ENCODE measurements at regions not wholly inside any gene's neighbourhood (a gene's known extent, or its start where the extent isn't known, plus 50 kb on each side); places are given as distances from the start of the nearest gene placed in this dataset.
A peak's percentile ranks its signal among the peaks of the same experiment; 100 is the strongest.
"Not testable (repeated sequence)": the region's sequence is repeated elsewhere in the genome, so short reads cannot be mapped to it uniquely, and the experiment has no call there.

DNA sequence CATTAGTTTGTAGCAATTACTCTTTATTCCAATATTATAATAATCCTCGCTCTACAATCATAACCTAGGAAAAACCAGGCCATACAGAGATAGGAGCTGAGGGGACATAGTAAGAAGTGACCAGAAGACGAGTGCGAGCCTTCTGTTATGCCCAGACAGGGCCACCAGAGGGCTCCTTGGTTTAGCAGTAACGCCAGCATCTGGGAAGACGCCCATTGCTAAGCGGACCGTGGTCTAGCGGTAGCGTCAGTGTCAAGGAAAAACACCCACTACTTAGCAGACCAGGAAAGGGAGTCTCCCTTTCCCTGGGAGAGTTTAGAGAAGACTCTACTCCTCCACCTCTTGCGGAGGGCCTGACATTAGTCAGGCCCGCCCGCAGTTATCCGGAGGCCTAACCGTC lies 82.3 kb upstream of the IMMP2L start:
- TF ChIP-seq, protein P1, sequence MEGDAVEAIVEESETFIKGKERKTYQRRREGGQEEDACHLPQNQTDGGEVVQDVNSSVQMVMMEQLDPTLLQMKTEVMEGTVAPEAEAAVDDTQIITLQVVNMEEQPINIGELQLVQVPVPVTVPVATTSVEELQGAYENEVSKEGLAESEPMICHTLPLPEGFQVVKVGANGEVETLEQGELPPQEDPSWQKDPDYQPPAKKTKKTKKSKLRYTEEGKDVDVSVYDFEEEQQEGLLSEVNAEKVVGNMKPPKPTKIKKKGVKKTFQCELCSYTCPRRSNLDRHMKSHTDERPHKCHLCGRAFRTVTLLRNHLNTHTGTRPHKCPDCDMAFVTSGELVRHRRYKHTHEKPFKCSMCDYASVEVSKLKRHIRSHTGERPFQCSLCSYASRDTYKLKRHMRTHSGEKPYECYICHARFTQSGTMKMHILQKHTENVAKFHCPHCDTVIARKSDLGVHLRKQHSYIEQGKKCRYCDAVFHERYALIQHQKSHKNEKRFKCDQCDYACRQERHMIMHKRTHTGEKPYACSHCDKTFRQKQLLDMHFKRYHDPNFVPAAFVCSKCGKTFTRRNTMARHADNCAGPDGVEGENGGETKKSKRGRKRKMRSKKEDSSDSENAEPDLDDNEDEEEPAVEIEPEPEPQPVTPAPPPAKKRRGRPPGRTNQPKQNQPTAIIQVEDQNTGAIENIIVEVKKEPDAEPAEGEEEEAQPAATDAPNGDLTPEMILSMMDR (IDR thresholded peaks at IDR 0.05; ENCODE audit: control extremely low read depth in 1 of 3, insufficient read depth in 1 of 3, low read depth in 1 of 3, low read length in 3 of 3) = peak; percentile 27 to 41 (median 40)
- TF ChIP-seq RAD21 (IDR thresholded peaks at IDR 0.05 in 1 of 2, conservative IDR thresholded peaks at IDR 0.05 in 1 of 2; ENCODE audit: low read depth in 2 of 2, low read length in 2 of 2) = peak; percentile 45 to 53
- H3K79me2 ChIP-seq (ENCODE audit: control insufficient read depth in 1 of 2, insufficient read depth in 2 of 2, low read length in 2 of 2); H3K79me1 ChIP-seq (ENCODE audit: low read depth, low read length); H3K36me3 ChIP-seq (ENCODE audit: control insufficient read depth in 2 of 4, insufficient read depth in 4 of 4, low read length in 3 of 4); H3K27me3 ChIP-seq (replicated peaks in 1 of 4; ENCODE audit: control insufficient read depth in 3 of 4, extremely low read depth in 1 of 4, insufficient read depth in 3 of 4, low read length in 3 of 4); H4K8ac ChIP-seq (ENCODE audit: extremely low read depth, insufficient read depth, low read length); H4K20me1 ChIP-seq (replicated peaks in 1 of 2; ENCODE audit: control insufficient read depth in 1 of 2, insufficient read depth in 2 of 2, low read length in 2 of 2); H3K4me1 ChIP-seq (replicated peaks in 1 of 4; ENCODE audit: control insufficient read depth in 3 of 4, insufficient read depth in 4 of 4, low read length in 3 of 4); H2BK120ac ChIP-seq (replicated peaks; ENCODE audit: low read depth, low read length); H3K9me3 ChIP-seq (ENCODE audit: insufficient read depth in 2 of 2, low read depth in 1 of 2, low read length in 1 of 2); H2BK12ac ChIP-seq (ENCODE audit: low read depth, low read length); POLR2A ChIA-PET (ENCODE audit: partially characterized antibody); H3K4me3 ChIP-seq (ENCODE audit: extremely low read depth in 1 of 4, insufficient read depth in 2 of 4, low read depth in 3 of 4, low read length in 4 of 4); H3K4me2 ChIP-seq (ENCODE audit: insufficient read depth in 1 of 2, low read depth in 2 of 2, low read length in 2 of 2); H3K23ac ChIP-seq (ENCODE audit: insufficient read length); H3K9ac ChIP-seq (replicated peaks in 1 of 4; ENCODE audit: extremely low read depth in 1 of 4, low read depth in 3 of 4, low read length in 3 of 4); H3K27ac ChIP-seq (ENCODE audit: low read depth, low read length); H3K14ac ChIP-seq (ENCODE audit: insufficient read length); H2BK20ac ChIP-seq (ENCODE audit: low read length); H2AFZ ChIP-seq (ENCODE audit: low read length); H2AK5ac ChIP-seq (ENCODE audit: low read depth, low read length); FAIRE-seq; H3K18ac ChIP-seq (ENCODE audit: extremely low read depth, low read length); H3K56ac ChIP-seq (replicated peaks; ENCODE audit: insufficient read length, low read depth, low read length); H4K5ac ChIP-seq (ENCODE audit: insufficient read length, low read depth, low read length); H4K91ac ChIP-seq (replicated peaks; ENCODE audit: insufficient read length, low read length); H3K4ac ChIP-seq (replicated peaks; ENCODE audit: insufficient read length, low read depth, low read length); H2BK15ac ChIP-seq (ENCODE audit: low read length); H2BK5ac ChIP-seq (ENCODE audit: low read depth, low read length); H3K23me2 ChIP-seq (ENCODE audit: low read depth, low read length): not testable (repeated sequence)
- CTCF ChIA-PET (ENCODE audit: partially characterized antibody) = interaction anchor here (0.6 to 1.9 kb wide), 10 partner anchors 10 to 94 kb away, joined by 3 to 13 read pairs (median 4); no protein-coding TSS in a partner anchor
- WGBS, 2 experiments (ENCODE audit: extremely low coverage in 1 of 2, insufficient coverage in 1 of 2, insufficient read length in 1 of 2, insufficient replicate concordance in 2 of 2, low coverage in 1 of 2, low lambda C conversion rate in 2 of 2, missing lambda C conversion rate in 1 of 2) = 91% methylated on average over 14 of the region's 14 CpGs; no CpG with 5 or more reads in 1 of the 2 experiments
- DNase-seq (ENCODE audit: low read depth in 1 of 2, low spot score in 2 of 2) = peak in 1 of 2 experiments; percentile 73

All from H1 (cell line).